HG02610 (cell line): ENCODE measurements at regions not wholly inside any gene's neighbourhood (a gene's known extent, or its start where the extent isn't known, plus 50 kb on each side); places are given as distances from the start of the nearest gene placed in this dataset.
A peak's percentile ranks its signal among the peaks of the same experiment; 100 is the strongest.

Experiments used
- ATAC-seq: cut with Tn5 transposase; IDR thresholded peaks from one replicate; pipeline ENCODE4 v1.9.1; 2021; ENCODE audit warnings: mild to moderate bottlenecking, moderate library complexity; ENCODE audit not compliant: unreplicated experiment

GRCh38 chr6:47360388-47360787 is 50.7 kb upstream of the TNFRSF21 start:
- ATAC-seq, result peak; percentile 46

- ATAC-seq, result no peak
Measured at GRCh38 chr6:47362857-47363461, 53.3 kb upstream of the TNFRSF21 start.

GRCh38 chr6:47363736-47364135 is 54.0 kb upstream of the TNFRSF21 start:
- ATAC-seq, result no peak

GRCh38 chr6:47366335-47366890 is 56.7 kb upstream of the TNFRSF21 start:
- ATAC-seq, result no peak

GRCh38 chr6:47371139-47371869 is 61.6 kb upstream of the TNFRSF21 start:
- ATAC-seq, result no peak

GRCh38 chr6:47371870-47372255 is 62.2 kb upstream of the TNFRSF21 start:
- ATAC-seq, result no peak

GRCh38 chr6:47372318-47372717 is 62.6 kb upstream of the TNFRSF21 start:
- ATAC-seq, result no peak

- no peak for ATAC-seq
Measured at GRCh38 chr6:47375426-47375825, 65.7 kb upstream of the TNFRSF21 start.

GRCh38 chr6:47376930-47377329 is 67.2 kb upstream of the TNFRSF21 start:
- ATAC-seq, result peak; percentile 83

GRCh38 chr6:47377971-47378370 is 68.3 kb upstream of the TNFRSF21 start:
- ATAC-seq, result no peak

GRCh38 chr6:47379328-47379727 is 69.6 kb upstream of the TNFRSF21 start:
- ATAC-seq, result no peak

- ATAC-seq, result no peak
Measured at GRCh38 chr6:47380251-47380650, 70.5 kb upstream of the TNFRSF21 start.

GRCh38 chr6:47381036-47381435 is 71.3 kb upstream of the TNFRSF21 start:
- ATAC-seq, result no peak

- no peak for ATAC-seq
Measured at GRCh38 chr6:47383360-47383759, 73.7 kb upstream of the TNFRSF21 start.

- ATAC-seq, result no peak
Measured at GRCh38 chr6:47391675-47392074, 82.0 kb upstream of the TNFRSF21 start.

GRCh38 chr6:47392251-47392650 is 82.5 kb upstream of the TNFRSF21 start:
- ATAC-seq, result no peak

- no peak for ATAC-seq
Measured at GRCh38 chr6:47396401-47397069, 81.1 kb upstream of the CD2AP start.

- no peak for ATAC-seq
Measured at GRCh38 chr6:47400581-47400980, 77.0 kb upstream of the CD2AP start.

GRCh38 chr6:47402081-47402480 is 75.5 kb upstream of the CD2AP start:
- no peak for ATAC-seq

GRCh38 chr6:47403056-47403455 is 74.5 kb upstream of the CD2AP start:
- no peak for ATAC-seq

GRCh38 chr6:47403801-47404200 is 73.8 kb upstream of the CD2AP start:
- no peak for ATAC-seq

- no peak for ATAC-seq
Measured at GRCh38 chr6:47404435-47404834, 73.2 kb upstream of the CD2AP start.
